WTC11 (cell line): ENCODE measurements at regions not wholly inside any gene's neighbourhood (a gene's known extent, or its start where the extent isn't known, plus 50 kb on each side); places are given as distances from the start of the nearest gene placed in this dataset.

Experiments
- ATAC-seq: fragments of 200-7000 bp; cut with Tn5 transposase; 2 replicates; pipeline ENCODE4 v1.10.0; 2021; ENCODE audit warnings: mild to moderate bottlenecking, moderate library complexity
- CTCF ChIA-PET: fragments of 300-600 bp; sonication (Branson Sonifier 250); formaldehyde crosslinking; loops from one replicate; lab custom pipeline; 2021; ENCODE audit warnings: antibody characterized with exemption; lab: Charles Lee
- POLR2A ChIA-PET: fragments of 350-600 bp; sonication (Branson Sonifier 250); formaldehyde crosslinking; loops from one replicate; lab custom pipeline; 2021; ENCODE audit warnings: antibody characterized with exemption; lab: Charles Lee
- DNase-seq: peaks from one replicate; pipeline ENCODE4 v3.0.0; 2021; ENCODE audit warnings: low spot score
- H3K27ac Mint-ChIP-seq: 2 replicates; pipeline ENCODE4 v1.8.0; 2021; ENCODE audit warnings: mixed read lengths
- H3K27me3 Mint-ChIP-seq: 2 replicates; pipeline ENCODE4 v1.8.0; 2021; ENCODE audit warnings: low read depth, mild to moderate bottlenecking, moderate library complexity, mixed read lengths
- H3K36me3 Mint-ChIP-seq: 2 replicates; pipeline ENCODE4 v1.8.0; 2021; ENCODE audit warnings: mixed read lengths
- H3K4me1 Mint-ChIP-seq: 2 replicates; pipeline ENCODE4 v1.8.0; 2022; ENCODE audit warnings: mixed read lengths
- H3K4me3 Mint-ChIP-seq: 2 replicates; pipeline ENCODE4 v1.8.0; 2021; ENCODE audit warnings: mild to moderate bottlenecking, moderate library complexity, mixed read lengths
- H3K9me3 Mint-ChIP-seq: 2 replicates; pipeline ENCODE4 v1.8.0; 2021; ENCODE audit warnings: mixed read lengths
- EMX1 ChIP-seq: fragments of 250-450 bp; sonication (Bioruptor Pico); IDR thresholded peaks from 2 replicates; pipeline ENCODE4 v1.8.0; 2021; ENCODE audit warnings: mild to moderate bottlenecking
- GABPB1 ChIP-seq: sonication (generic); formaldehyde crosslinking; IDR thresholded peaks from 2 replicates; pipeline ENCODE4 v1.8.1; 2023; ENCODE audit warnings: mild to moderate bottlenecking, missing genetic modification reagents
- KAT7 ChIP-seq: sonication (generic); formaldehyde crosslinking; IDR thresholded peaks from 2 replicates; pipeline ENCODE4 v1.8.1; 2023; ENCODE audit warnings: missing genetic modification reagents, mild to moderate bottlenecking, borderline replicate concordance
- NFATC4 ChIP-seq: fragments of 250-450 bp; sonication (Bioruptor Pico); IDR thresholded peaks from 2 replicates; pipeline ENCODE4 v1.9.0; 2021; ENCODE audit warnings: mild to moderate bottlenecking
- NFE2L1 ChIP-seq: sonication (generic); formaldehyde crosslinking; IDR thresholded peaks from 2 replicates; pipeline ENCODE4 v1.8.1; 2023; ENCODE audit warnings: missing genetic modification reagents
- NR3C1 ChIP-seq: sonication (generic); formaldehyde crosslinking; conservative IDR thresholded peaks from 2 replicates; pipeline ENCODE4 v1.8.1; 2023; ENCODE audit warnings: low read depth, mild to moderate bottlenecking, missing genetic modification reagents
- ZNF138 ChIP-seq: sonication (generic); formaldehyde crosslinking; conservative IDR thresholded peaks from 2 replicates; pipeline ENCODE4 v1.8.1; 2022; ENCODE audit warnings: mild to moderate bottlenecking, moderate library complexity, missing genetic modification reagents
- ZNF423 ChIP-seq: fragments of 250-450 bp; sonication (Bioruptor Pico); IDR thresholded peaks from 2 replicates; pipeline ENCODE4 v2.1.2; 2022; ENCODE audit warnings: mild to moderate bottlenecking, moderate library complexity
- TF ChIP-seq, protein P1 (sequence below): sonication (generic); formaldehyde crosslinking; conservative IDR thresholded peaks from 2 replicates; pipeline ENCODE4 v1.8.1; 2022; ENCODE audit warnings: mild to moderate bottlenecking, missing genetic modification reagents
- TF ChIP-seq, protein P2 (sequence below): fragments of 250-450 bp; sonication (Bioruptor Pico); IDR thresholded peaks from 2 replicates; pipeline ENCODE4 v1.8.0; 2021; ENCODE audit warnings: mild to moderate bottlenecking
- TF ChIP-seq, protein P3 (sequence below): sonication (generic); formaldehyde crosslinking; IDR thresholded peaks from 2 replicates; pipeline ENCODE4 v1.8.0; 2023; ENCODE audit warnings: missing genetic modification reagents, mild to moderate bottlenecking, borderline replicate concordance
- TF ChIP-seq, protein P4 (sequence below): sonication (generic); formaldehyde crosslinking; IDR thresholded peaks from 2 replicates; pipeline ENCODE4 v1.8.1; 2022; ENCODE audit warnings: mild to moderate bottlenecking, moderate library complexity, missing genetic modification reagents
- TF ChIP-seq, protein P5 (sequence below): sonication (generic); formaldehyde crosslinking; IDR thresholded peaks from 2 replicates; pipeline ENCODE4 v1.8.1; 2023; ENCODE audit warnings: mild to moderate bottlenecking, missing genetic modification reagents
- TF ChIP-seq, protein P6 (sequence below): sonication (generic); formaldehyde crosslinking; IDR thresholded peaks from 2 replicates; pipeline ENCODE4 v1.8.0; 2023; ENCODE audit warnings: mild to moderate bottlenecking, missing genetic modification reagents
- TF ChIP-seq, protein P7 (sequence below): fragments of 250-450 bp; sonication (Bioruptor Pico); IDR thresholded peaks from 2 replicates; pipeline ENCODE4 v1.9.0; 2021; ENCODE audit warnings: moderate library complexity, mild to moderate bottlenecking, inconsistent platforms, borderline replicate concordance

DNA sequence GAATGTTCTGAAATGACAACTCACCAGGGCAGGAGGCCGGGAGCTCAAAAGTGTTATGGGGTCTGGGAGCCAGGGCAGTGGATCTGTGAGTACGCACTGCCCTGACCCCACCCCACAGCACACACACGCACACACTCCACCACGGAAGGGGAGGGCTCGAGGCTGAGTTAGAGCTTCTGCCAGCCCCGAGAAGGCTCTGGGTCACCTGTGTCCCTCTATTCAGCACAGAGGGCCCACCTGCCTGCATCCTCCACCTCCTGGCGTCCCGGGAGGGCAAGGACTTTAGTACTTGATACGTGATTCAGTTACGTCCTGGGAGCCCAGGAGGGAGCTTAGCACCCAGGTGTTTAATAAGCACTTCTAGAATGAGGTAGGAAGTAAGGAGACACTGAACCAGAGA is 190.0 kb upstream of the GPR12 start:
- no peaks in the 10 kb centered on the region for H3K27me3 Mint-ChIP-seq
- ATAC-seq, result no peak
- H3K4me3 Mint-ChIP-seq, result no peak overlapping the region
- no peak for DNase-seq
- CTCF ChIA-PET, result interaction anchor here (1.1 to 3.0 kb wide), 7 partner anchors 16 to 412 kb away, joined by 3 to 19 read pairs (median 6); no protein-coding TSS in a partner anchor
- H3K9me3 Mint-ChIP-seq, result no peaks in the 10 kb centered on the region
- no peaks in the 10 kb centered on the region for H3K36me3 Mint-ChIP-seq
- no peak overlapping the region for H3K27ac Mint-ChIP-seq
- no peaks in the 10 kb centered on the region for H3K4me1 Mint-ChIP-seq
- TF ChIP-seq KAT7 (CRISPR knock-in tag), result no peak
- no peak for TF ChIP-seq ZNF138 (CRISPR knock-in tag)
- no peak for TF ChIP-seq NR3C1
- no peak for TF ChIP-seq GABPB1 (CRISPR knock-in tag)
- TF ChIP-seq, protein P1, sequence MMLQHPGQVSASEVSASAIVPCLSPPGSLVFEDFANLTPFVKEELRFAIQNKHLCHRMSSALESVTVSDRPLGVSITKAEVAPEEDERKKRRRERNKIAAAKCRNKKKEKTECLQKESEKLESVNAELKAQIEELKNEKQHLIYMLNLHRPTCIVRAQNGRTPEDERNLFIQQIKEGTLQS (CRISPR knock-in tag), result no peak
- TF ChIP-seq, protein P2, sequence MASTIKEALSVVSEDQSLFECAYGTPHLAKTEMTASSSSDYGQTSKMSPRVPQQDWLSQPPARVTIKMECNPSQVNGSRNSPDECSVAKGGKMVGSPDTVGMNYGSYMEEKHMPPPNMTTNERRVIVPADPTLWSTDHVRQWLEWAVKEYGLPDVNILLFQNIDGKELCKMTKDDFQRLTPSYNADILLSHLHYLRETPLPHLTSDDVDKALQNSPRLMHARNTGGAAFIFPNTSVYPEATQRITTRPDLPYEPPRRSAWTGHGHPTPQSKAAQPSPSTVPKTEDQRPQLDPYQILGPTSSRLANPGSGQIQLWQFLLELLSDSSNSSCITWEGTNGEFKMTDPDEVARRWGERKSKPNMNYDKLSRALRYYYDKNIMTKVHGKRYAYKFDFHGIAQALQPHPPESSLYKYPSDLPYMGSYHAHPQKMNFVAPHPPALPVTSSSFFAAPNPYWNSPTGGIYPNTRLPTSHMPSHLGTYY (CRISPR knock-in tag), result no peak
- no peak for TF ChIP-seq NFE2L1 (CRISPR knock-in tag)
- TF ChIP-seq, protein P3, sequence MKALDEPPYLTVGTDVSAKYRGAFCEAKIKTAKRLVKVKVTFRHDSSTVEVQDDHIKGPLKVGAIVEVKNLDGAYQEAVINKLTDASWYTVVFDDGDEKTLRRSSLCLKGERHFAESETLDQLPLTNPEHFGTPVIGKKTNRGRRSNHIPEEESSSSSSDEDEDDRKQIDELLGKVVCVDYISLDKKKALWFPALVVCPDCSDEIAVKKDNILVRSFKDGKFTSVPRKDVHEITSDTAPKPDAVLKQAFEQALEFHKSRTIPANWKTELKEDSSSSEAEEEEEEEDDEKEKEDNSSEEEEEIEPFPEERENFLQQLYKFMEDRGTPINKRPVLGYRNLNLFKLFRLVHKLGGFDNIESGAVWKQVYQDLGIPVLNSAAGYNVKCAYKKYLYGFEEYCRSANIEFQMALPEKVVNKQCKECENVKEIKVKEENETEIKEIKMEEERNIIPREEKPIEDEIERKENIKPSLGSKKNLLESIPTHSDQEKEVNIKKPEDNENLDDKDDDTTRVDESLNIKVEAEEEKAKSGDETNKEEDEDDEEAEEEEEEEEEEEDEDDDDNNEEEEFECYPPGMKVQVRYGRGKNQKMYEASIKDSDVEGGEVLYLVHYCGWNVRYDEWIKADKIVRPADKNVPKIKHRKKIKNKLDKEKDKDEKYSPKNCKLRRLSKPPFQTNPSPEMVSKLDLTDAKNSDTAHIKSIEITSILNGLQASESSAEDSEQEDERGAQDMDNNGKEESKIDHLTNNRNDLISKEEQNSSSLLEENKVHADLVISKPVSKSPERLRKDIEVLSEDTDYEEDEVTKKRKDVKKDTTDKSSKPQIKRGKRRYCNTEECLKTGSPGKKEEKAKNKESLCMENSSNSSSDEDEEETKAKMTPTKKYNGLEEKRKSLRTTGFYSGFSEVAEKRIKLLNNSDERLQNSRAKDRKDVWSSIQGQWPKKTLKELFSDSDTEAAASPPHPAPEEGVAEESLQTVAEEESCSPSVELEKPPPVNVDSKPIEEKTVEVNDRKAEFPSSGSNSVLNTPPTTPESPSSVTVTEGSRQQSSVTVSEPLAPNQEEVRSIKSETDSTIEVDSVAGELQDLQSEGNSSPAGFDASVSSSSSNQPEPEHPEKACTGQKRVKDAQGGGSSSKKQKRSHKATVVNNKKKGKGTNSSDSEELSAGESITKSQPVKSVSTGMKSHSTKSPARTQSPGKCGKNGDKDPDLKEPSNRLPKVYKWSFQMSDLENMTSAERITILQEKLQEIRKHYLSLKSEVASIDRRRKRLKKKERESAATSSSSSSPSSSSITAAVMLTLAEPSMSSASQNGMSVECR (CRISPR knock-in tag), result no peak
- TF ChIP-seq ZNF423 (CRISPR knock-in tag), result no peak
- TF ChIP-seq NFATC4 (CRISPR knock-in tag), result no peak
- TF ChIP-seq, protein P4, sequence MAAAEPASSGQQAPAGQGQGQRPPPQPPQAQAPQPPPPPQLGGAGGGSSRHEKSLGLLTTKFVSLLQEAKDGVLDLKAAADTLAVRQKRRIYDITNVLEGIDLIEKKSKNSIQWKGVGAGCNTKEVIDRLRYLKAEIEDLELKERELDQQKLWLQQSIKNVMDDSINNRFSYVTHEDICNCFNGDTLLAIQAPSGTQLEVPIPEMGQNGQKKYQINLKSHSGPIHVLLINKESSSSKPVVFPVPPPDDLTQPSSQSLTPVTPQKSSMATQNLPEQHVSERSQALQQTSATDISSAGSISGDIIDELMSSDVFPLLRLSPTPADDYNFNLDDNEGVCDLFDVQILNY, result no peak
- TF ChIP-seq EMX1 (CRISPR knock-in tag), result no peak
- TF ChIP-seq, protein P5, sequence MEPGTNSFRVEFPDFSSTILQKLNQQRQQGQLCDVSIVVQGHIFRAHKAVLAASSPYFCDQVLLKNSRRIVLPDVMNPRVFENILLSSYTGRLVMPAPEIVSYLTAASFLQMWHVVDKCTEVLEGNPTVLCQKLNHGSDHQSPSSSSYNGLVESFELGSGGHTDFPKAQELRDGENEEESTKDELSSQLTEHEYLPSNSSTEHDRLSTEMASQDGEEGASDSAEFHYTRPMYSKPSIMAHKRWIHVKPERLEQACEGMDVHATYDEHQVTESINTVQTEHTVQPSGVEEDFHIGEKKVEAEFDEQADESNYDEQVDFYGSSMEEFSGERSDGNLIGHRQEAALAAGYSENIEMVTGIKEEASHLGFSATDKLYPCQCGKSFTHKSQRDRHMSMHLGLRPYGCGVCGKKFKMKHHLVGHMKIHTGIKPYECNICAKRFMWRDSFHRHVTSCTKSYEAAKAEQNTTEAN, result no peak
- TF ChIP-seq, protein P6, sequence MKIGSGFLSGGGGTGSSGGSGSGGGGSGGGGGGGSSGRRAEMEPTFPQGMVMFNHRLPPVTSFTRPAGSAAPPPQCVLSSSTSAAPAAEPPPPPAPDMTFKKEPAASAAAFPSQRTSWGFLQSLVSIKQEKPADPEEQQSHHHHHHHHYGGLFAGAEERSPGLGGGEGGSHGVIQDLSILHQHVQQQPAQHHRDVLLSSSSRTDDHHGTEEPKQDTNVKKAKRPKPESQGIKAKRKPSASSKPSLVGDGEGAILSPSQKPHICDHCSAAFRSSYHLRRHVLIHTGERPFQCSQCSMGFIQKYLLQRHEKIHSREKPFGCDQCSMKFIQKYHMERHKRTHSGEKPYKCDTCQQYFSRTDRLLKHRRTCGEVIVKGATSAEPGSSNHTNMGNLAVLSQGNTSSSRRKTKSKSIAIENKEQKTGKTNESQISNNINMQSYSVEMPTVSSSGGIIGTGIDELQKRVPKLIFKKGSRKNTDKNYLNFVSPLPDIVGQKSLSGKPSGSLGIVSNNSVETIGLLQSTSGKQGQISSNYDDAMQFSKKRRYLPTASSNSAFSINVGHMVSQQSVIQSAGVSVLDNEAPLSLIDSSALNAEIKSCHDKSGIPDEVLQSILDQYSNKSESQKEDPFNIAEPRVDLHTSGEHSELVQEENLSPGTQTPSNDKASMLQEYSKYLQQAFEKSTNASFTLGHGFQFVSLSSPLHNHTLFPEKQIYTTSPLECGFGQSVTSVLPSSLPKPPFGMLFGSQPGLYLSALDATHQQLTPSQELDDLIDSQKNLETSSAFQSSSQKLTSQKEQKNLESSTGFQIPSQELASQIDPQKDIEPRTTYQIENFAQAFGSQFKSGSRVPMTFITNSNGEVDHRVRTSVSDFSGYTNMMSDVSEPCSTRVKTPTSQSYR (CRISPR knock-in tag), result no peak
- TF ChIP-seq, protein P7, sequence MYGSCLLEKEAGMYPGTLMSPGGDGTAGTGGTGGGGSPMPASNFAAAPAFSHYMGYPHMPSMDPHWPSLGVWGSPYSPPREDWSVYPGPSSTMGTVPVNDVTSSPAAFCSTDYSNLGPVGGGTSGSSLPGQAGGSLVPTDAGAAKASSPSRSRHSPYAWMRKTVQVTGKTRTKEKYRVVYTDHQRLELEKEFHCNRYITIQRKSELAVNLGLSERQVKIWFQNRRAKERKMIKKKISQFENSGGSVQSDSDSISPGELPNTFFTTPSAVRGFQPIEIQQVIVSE (CRISPR knock-in tag), result no peak
- TF ChIP-seq, all 79 proteins: peak for 0
- POLR2A ChIA-PET, result no interaction called here
